PC-9 (cell line): ENCODE measurements at regions not wholly inside any gene's neighbourhood (a gene's known extent, or its start where the extent isn't known, plus 50 kb on each side); places are given as distances from the start of the nearest gene placed in this dataset.

Experiments
- CTCF ChIP-seq: fragments of 200-600 bp; sonication (generic); conservative IDR thresholded peaks from 2 replicates; pipeline ENCODE4 v1.6.1; 2017; ENCODE audit warnings: mixed run types, antibody characterized with exemption, mild to moderate bottlenecking, moderate library complexity
- EZH2 ChIP-seq: fragments of 200-600 bp; sonication (generic); IDR thresholded peaks from 2 replicates; pipeline ENCODE4 v1.8.0; 2017; ENCODE audit warnings: antibody characterized with exemption, low read depth

GRCh38 chr2:21480162-21480561 is 356.4 kb downstream of the TDRD15 start:
- TF ChIP-seq CTCF, result no peak
- no peak for TF ChIP-seq EZH2
